Stimulated activated CD4-positive, alpha-beta T cell treated with anti-CD3 and anti-CD28 coated beads, Interleukin-1b, Interleukin-23, amount 100 ng/mL, for 24 hours (primary cell): ENCODE measurements at regions not wholly inside any gene's neighbourhood (a gene's known extent, or its start where the extent isn't known, plus 50 kb on each side); places are given as distances from the start of the nearest gene placed in this dataset.
A peak's percentile ranks its signal among the peaks of the same experiment; 100 is the strongest.
"Not testable (repeated sequence)": the region's sequence is repeated elsewhere in the genome, so short reads cannot be mapped to it uniquely, and the experiment has no call there.

Source experiments
- DNase-seq, 4 experiments: peaks; one replicate each; pipeline ENCODE4 v3.0.0-alpha.2; 2020; ENCODE audit warnings: low read depth in 4 of 4, low spot score in 1 of 4

- DNase-seq = no peak
Measured at GRCh38 chr9:135271425-135271824, 184.0 kb downstream of the OLFM1 start.

GRCh38 chr9:135272608-135273007, 185.1 kb downstream of the OLFM1 start:
- no peak for DNase-seq

GRCh38 chr9:135273008-135273407, 185.5 kb downstream of the OLFM1 start:
- DNase-seq = no peak

- DNase-seq = no peak
Measured at GRCh38 chr9:135275163-135275562, 187.7 kb downstream of the OLFM1 start.

- no peak for DNase-seq
Measured at GRCh38 chr9:135275571-135276289, 188.3 kb downstream of the OLFM1 start.

GRCh38 chr9:135277219-135278201, 190.0 kb downstream of the OLFM1 start:
- no peak for DNase-seq

GRCh38 chr9:135278586-135278985, 191.1 kb downstream of the OLFM1 start:
- DNase-seq = no peak

GRCh38 chr9:135279385-135279784, 191.9 kb downstream of the OLFM1 start:
- DNase-seq = no peak

- no peak for DNase-seq
Measured at GRCh38 chr9:135279834-135280393, 192.4 kb downstream of the OLFM1 start.

GRCh38 chr9:135280666-135281065, 193.2 kb downstream of the OLFM1 start:
- no peak for DNase-seq

- no peak for DNase-seq
Measured at GRCh38 chr9:135281151-135281550, 193.7 kb downstream of the OLFM1 start.

- peak in 1 of 4 experiments; percentile 9 for DNase-seq
Measured at GRCh38 chr9:135281791-135282737, 194.6 kb downstream of the OLFM1 start.

- no peak for DNase-seq
Measured at GRCh38 chr9:135282808-135283207, 195.3 kb downstream of the OLFM1 start.

- DNase-seq = no peak
Measured at GRCh38 chr9:135283671-135284070, 195.9 kb upstream of the PPP1R26 start.

- no peak for DNase-seq
Measured at GRCh38 chr9:135284386-135285134, 195.0 kb upstream of the PPP1R26 start.

GRCh38 chr9:135286187-135286925, 193.2 kb upstream of the PPP1R26 start:
- DNase-seq = not testable (repeated sequence)

GRCh38 chr9:135286961-135287360, 192.6 kb upstream of the PPP1R26 start:
- no peak for DNase-seq

- no peak for DNase-seq
Measured at GRCh38 chr9:135287627-135288026, 192.0 kb upstream of the PPP1R26 start.

- no peak for DNase-seq
Measured at GRCh38 chr9:135288054-135288453, 191.5 kb upstream of the PPP1R26 start.
